Stromal cell of bone marrow (primary cell): ENCODE measurements at regions not wholly inside any gene's neighbourhood (a gene's known extent, or its start where the extent isn't known, plus 50 kb on each side); places are given as distances from the start of the nearest gene placed in this dataset.

Source experiments
- DNase-seq: peaks from one replicate; pipeline ENCODE4 v3.0.0-alpha.2; 2012; ENCODE audit warnings: low read depth

DNA sequence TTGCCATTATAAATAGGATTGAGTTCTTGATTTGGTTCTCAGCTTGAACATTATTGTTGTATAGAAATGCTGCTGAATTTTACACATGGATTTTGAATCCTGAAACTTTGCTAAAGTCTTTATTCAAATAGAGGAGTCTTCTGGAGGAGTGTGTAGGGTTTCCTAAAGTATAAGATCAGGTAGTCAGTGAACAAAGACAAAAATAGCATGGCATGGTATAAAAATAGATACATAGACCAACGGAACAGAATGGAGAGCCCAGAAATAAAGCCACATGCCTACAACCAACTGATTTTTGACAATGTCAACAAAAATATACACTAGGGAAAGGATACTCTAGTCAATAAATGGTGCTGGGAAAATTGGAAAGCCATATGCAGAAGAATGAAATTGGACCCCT lies 740.1 kb downstream of the QKI start:
- no peak for DNase-seq

DNA sequence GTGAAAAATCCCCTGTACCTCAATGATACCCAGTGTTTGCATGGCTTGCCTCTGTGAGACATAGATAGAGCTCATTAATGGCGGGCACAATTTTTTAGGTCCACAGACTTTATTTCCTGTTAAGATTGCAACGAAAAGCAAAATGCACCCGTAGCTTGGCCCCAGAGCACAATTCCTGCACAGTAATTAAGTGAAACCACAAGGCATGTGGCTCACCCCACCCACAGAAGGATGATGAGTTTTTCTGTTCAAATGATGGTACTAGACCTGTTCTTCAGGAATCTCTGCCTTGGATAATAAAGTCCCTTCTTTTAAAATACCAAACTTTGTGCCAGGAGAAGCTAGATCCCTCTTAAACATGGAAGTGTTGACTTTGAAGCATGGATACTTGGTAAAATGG lies 738.1 kb downstream of the QKI start:
- no peak for DNase-seq

DNA sequence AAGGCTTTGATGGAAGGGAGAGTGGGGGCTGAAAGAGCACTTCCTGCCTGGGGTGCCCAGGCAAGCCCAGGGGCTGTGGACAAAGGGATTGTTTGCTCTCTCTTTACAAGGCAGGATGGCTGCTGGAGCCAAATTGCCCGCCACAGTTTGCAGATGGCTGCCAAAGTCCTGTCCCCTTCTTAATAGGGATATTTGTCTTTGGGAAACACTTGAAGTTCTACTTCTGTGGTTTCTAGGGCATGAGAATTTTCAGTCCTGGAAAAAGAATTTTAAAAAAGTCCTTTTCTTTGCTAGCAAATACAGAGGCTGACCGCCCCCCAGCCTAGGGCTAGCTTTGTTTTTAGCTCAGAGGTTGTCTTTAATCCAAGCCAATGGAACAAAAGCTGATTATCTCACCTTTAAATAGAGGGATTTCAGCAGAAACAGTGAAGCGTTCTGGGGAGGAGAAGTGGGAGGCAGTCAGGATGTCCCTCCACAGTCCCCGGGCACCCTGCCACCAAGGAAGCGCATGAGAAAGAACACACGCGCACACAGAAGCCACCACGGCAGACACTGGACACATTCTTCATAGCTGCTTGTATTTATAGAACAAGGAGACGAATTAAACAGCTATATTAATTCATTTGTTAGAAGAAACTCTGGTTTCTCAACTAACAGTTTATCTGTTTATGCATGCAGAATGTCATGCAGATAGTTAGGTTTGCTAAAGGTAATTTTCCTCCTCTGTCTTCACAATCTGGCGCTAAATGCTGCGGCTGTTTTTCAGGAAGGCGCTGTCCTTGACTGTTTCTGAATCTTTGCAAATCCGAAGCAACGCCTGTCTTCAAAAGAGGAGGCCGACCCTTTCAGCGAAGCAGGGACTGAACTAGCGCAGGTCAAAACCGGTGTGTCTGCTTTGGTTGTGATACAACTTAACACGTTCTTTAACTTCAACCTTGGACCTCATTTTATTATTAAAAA lies 736.9 kb downstream of the QKI start:
- DNase-seq: no peak

GRCh38 chr6:164150232-164150631 lies 735.7 kb downstream of the QKI start:
- DNase-seq: no peak

- no peak for DNase-seq
These were observed 734.3 kb downstream of the QKI start for GRCh38 chr6:164148788-164149187.

DNA sequence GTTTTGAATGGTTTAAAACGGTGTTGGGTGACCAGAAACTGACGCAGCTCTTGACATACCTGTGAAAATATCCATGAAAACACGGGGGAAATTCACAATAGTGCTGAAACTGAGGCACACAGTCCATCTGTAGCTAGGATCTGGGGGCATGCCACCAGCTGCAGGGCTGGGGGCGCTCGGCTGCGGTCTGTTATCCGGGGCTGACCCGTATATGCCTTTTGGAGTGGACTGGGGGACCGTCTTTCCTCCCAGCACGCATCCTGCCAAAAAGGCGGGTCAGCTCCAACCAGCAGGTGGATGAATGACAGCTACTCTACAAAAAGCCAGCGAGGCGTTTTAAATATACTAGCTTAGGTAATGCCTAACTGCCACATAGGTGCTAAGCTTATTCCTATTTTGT lies 729.8 kb downstream of the QKI start:
- no peak for DNase-seq

- DNase-seq: no peak
These were observed 727.8 kb downstream of the QKI start for GRCh38 chr6:164142322-164142721.

- DNase-seq: no peak
These were observed 721.1 kb downstream of the QKI start for GRCh38 chr6:164135511-164136132.

- no peak for DNase-seq
These were observed 718.6 kb downstream of the QKI start for GRCh38 chr6:164133095-164133494.

- no peak for DNase-seq
These were observed 716.1 kb downstream of the QKI start for GRCh38 chr6:164130585-164130984.

- DNase-seq: no peak
These were observed 715.6 kb downstream of the QKI start for GRCh38 chr6:164130151-164130550.

- DNase-seq: no peak
These were observed 714.7 kb downstream of the QKI start for GRCh38 chr6:164129218-164129617.

DNA sequence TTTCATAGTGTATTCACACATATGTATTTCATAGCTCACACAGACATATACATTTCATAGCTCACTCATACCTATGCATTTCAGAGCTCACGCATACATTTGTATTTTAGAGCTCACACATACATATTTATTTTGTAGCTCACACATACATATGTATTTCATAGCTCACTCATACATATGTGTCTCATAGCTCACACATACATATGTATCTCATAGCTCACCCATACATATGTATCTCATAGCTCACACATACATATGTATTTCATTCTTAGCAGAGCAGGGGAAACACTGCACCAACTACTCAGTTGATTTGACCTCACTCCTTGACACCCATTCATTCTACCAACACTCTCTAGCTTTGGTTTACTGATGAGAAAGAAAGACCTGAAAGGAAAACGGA lies 713.6 kb downstream of the QKI start:
- no peak for DNase-seq

DNA sequence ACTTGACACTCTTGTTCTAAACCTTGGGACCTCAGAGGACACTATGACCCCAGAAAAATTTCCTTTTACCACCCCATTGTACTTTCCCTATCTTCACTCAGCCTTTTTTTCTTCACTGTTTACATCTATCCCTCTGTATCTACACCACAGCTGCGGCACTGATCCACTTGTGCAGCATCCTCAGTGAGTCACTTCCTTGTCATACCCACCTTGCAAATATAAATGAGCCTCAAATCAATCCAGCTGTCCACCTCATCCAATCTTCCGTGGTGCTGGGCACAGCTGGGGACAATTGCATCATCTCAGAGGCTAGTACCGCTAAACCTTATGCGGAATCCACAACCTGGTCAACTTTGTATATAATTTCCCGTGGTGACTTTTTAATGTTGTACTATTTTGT lies 710.5 kb downstream of the QKI start:
- DNase-seq: no peak

GRCh38 chr6:164124473-164124872 lies 710.0 kb downstream of the QKI start:
- DNase-seq: no peak

DNA sequence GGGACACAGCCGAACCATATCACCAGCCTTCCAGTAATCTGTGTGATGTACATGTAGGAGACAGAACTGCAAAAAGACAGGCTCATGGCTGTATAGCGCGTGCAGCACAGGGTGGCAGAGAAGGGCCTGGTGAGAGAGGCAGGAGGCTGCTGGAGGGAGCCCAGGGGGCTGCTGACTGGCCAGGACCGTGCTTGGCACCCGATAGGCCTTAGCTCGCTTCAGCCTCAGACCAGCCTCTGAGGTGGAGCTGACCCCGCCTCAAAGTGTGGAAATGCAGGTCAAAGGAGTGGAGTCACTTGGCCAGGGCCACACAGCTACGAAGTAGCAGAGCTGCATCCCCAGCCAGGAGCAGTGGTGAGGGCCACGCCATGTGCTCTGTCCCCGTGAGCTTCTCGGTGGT lies 707.6 kb downstream of the QKI start:
- no peak for DNase-seq

DNA sequence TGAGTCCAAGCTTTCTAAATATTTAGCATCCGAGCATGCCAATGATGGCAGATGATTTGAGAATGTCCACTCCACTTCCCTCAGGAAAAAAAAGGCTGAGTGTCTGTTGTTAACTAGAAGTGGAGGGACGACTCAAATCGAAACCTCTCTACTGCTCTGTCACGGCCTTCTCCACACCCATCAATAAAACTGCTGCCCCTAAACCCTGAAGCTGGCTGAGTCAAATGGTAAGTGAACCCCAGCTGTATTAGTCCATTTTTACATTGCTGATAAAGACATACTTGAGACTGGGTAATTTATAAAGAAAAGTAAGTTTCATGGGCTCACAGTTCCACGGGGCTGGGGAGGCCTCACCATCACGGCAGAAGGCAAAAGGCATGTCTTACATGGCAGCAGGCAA lies 707.0 kb downstream of the QKI start:
- DNase-seq: no peak

- DNase-seq: no peak
These were observed 700.1 kb downstream of the QKI start for GRCh38 chr6:164114651-164115050.

DNA sequence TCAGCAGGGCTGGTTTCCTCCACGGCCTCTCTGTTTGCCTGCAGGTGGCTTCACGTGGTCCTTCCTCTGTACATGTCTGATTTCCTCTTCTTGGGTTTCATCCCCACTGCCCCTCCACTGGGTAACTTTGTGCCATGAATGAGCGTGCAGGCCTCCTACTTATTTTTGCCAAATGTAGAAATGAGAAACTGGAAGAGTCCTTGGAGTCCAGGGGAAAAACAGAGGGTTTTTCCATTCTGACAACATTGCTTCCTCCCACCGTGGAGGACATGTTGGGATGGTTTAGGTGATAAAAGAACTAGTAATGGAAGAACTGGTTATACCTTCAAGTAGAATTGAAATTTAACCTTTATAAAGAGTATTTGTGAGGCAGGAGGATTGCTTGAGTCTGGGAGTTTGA lies 699.5 kb downstream of the QKI start:
- DNase-seq: no peak

- DNase-seq: no peak
These were observed 699.1 kb downstream of the QKI start for GRCh38 chr6:164113637-164114036.

DNA sequence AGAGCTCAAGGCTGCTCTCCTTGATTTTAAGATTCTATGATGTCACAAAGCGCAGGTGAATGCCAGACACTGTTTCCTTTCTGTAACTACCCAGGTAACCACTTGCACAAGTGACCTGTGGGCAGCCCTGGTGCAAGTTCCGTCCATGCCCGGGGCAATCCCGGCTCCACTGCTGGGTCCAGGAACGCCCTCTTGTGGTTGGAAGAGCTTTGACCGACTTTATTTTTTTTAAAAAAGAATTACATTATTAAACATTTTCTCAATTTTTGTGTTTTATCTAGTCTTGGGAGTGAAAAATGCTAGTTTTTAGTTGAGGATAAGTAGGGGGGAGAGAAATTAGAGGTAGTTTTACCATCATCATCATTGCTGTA lies 695.2 kb downstream of the QKI start:
- DNase-seq: no peak

DNA sequence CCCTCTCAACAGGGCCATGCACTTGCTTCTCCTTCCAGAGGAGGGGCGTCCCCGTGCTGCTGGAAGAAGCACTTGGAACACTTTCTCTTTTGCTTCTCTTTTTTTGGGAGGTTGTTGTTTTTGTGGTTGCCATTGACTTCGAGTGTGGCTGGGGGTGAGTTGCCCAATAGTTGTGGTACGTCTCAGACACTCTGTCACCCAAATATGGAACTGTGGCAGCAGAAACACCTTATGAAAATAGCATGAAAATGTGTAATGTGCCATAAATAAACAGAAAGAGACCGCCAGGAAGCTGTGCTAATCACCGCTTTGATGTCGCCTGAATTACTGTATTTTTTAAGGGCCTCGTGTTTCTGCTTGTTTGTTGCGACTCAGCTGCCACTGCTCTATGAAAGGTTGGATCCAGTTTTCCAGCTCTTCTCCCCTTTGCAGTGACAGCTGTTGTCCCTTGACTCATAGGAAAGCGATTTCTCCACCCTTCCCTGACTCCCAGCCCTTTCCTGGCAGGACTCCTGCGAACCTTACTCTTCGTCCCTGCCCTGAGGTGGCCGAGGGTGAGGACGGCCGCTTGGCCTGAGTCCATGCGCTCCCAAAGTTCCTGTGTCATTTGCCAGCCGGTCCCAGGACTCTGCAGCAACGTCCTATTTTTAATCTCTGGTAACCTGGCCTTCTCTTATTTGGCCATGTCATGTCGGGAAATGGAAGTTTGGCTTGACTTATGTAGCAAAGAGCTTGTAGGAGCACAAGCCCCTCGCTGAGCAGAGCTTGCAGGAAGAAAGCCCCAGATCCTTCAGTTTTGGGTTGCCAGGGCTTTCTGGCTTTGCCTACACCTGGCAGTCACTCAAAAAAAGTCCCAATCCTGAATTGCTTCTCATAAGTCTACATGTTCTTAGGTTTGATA lies 694.6 kb downstream of the QKI start:
- no peak for DNase-seq

GRCh38 chr6:164108092-164108491 lies 693.6 kb downstream of the QKI start:
- DNase-seq: no peak
